ENCODE measurements at regions not wholly inside any gene's neighbourhood (a gene's known extent, or its start where the extent isn't known, plus 50 kb on each side); places are given as distances from the start of the nearest gene placed in this dataset.
"Not testable (repeated sequence)": the region's sequence is repeated elsewhere in the genome, so short reads cannot be mapped to it uniquely, and the experiment has no call there.

DNA sequence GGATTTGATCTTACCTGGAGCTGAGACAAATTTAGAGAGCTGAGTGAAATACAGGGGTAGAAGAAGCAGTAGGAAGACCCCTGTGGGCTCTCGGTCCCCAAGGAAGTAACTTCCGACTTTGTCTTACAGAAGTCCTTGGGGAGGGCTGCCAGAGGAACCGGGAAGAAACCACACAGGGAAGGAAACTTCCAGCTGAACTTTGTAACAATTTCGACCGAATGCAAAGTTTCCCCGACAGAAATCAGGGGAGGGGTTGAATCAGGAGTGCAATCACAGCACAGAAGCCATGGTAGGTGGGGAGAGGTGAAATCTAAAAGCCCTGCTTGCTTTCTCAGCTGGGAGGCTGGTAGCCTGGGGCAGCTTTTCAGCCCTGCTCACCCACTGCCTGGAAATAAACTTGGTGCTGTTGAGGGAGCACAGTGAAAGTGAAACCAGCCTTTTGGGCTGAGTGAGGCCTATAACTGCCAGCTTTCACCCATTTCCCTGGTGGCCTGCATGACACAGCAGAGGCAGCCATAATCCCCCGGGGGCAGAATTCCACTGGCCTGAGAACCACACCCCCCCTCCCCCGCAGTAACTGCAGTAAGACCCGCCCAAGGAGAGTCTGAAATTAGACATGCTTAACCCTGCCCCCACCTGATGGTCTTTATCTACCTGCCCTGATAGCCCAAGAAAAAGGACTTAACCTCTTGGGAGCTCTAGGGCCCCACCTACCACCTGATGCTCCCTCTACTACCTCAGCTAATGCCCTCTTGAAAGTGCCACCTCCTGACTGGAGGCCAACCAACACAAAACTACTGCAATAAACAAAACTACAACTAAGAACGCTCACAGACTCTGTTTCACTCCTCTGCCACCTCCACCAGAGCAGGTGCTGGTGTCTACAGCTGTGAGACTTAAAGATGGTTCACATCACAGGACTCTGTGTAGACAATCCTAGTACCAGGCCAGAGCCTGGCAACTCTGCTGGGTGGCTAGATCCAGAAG is 248.2 kb downstream of the PARM1 start:
- H3K4me1 ChIP-seq (ENCODE audit: insufficient read depth, low read length) = no peaks in the 10 kb centered on the region
- H3K27me3 ChIP-seq (ENCODE audit: insufficient read depth, low read length) = no peaks in the 10 kb centered on the region
- H3K9ac ChIP-seq (ENCODE audit: low read depth, low read length) = no peak overlapping the region
- H3K4me3 ChIP-seq (ENCODE audit: low read length) = no peak overlapping the region
- peak overlapping the region; percentile 58; the same call in 1 of the 2 replicates for H3K27ac ChIP-seq (ENCODE audit: low read depth, low read length)
- H3K36me3 ChIP-seq (ENCODE audit: insufficient read depth, low read length) = no peaks in the 10 kb centered on the region
- WGBS = 82% methylated on average over 10 of the region's 10 CpGs
- no peaks in the 10 kb centered on the region for H3K9me3 ChIP-seq (ENCODE audit: insufficient read depth, low read depth, low read length)

DNA sequence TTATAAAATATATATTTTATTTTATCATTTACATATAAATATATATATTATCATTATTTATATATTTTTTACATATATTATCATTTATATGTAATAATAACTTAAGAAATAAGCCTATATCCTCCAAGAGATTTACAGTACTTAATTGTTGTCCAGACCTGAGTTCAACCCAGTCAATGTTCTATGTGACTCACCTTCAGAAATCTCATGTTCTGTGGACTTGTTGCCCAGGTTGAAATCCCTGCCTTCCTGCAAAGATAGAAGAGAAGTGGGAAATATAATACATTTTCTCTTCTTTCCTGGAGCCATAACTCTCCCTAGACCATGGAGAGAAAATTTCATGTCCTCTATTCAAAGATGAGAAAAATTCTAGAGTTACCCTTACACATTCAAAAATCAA is 247.3 kb downstream of the PARM1 start:
- H3K36me3 ChIP-seq (ENCODE audit: insufficient read depth, low read length) = no peaks in the 10 kb centered on the region
- no peak overlapping the region for H3K9ac ChIP-seq (ENCODE audit: low read depth, low read length)
- no peaks in the 10 kb centered on the region for H3K27me3 ChIP-seq (ENCODE audit: insufficient read depth, low read length)
- H3K4me1 ChIP-seq (ENCODE audit: insufficient read depth, low read length) = no peaks in the 10 kb centered on the region
- H3K4me3 ChIP-seq (ENCODE audit: low read length) = no peak overlapping the region
- H3K27ac ChIP-seq (ENCODE audit: low read depth, low read length) = no peak overlapping the region
- H3K9me3 ChIP-seq (ENCODE audit: insufficient read depth, low read depth, low read length) = no peaks in the 10 kb centered on the region

DNA sequence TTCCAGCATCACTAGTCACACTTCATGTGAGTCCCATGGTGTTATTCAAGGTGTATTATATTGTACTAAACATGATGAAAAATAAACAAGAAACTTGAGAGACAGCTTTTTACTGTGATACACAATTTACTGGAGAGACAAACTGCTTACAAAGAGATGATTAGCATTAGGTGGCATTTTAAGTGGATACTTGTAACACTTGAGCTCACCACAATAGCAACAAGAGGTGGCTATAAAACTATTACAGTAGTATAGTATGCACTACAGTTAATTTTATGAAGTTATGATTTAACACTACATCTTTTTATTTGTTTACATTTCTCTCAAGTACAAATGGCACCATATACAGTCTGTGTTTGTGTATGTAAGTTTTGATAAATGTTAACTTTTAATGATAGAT is 246.6 kb downstream of the PARM1 start:
- no peak overlapping the region for H3K27ac ChIP-seq (ENCODE audit: low read depth, low read length)
- H3K9me3 ChIP-seq (ENCODE audit: insufficient read depth, low read depth, low read length) = no peaks in the 10 kb centered on the region
- no peaks in the 10 kb centered on the region for H3K4me1 ChIP-seq (ENCODE audit: insufficient read depth, low read length)
- H3K36me3 ChIP-seq (ENCODE audit: insufficient read depth, low read length) = no peaks in the 10 kb centered on the region
- H3K27me3 ChIP-seq (ENCODE audit: insufficient read depth, low read length) = no peaks in the 10 kb centered on the region
- H3K9ac ChIP-seq (ENCODE audit: low read depth, low read length) = no peak overlapping the region
- H3K4me3 ChIP-seq (ENCODE audit: low read length) = no peak overlapping the region

DNA sequence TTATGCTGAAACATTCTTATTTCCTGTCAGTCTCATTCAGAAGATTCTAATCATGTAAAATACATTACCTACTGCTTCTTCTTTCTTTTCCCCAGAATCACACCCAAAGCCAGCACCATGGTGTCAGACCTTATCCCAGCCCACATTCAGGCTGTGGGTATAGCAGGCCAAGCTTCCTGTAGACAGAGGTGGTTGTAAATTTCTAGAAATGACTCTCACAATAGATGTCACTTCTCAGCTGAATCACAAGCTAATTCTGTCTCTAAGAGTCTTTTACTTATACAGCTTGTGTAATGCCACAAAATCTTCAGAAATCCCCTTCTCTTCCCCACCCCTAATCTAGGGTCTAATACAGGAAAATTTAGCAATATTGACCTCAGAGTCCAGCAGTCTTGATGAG is 239.6 kb downstream of the PARM1 start:
- H3K4me3 ChIP-seq (ENCODE audit: low read length) = no peak overlapping the region
- no peak overlapping the region for H3K9ac ChIP-seq (ENCODE audit: low read depth, low read length)
- no peaks in the 10 kb centered on the region for H3K27me3 ChIP-seq (ENCODE audit: insufficient read depth, low read length)
- H3K36me3 ChIP-seq (ENCODE audit: insufficient read depth, low read length) = no peaks in the 10 kb centered on the region
- H3K27ac ChIP-seq (ENCODE audit: low read depth, low read length) = no peak overlapping the region
- H3K4me1 ChIP-seq (ENCODE audit: insufficient read depth, low read length) = peaks cover 20% of the 10 kb centered on the region
- no peaks in the 10 kb centered on the region for H3K9me3 ChIP-seq (ENCODE audit: insufficient read depth, low read depth, low read length)

DNA sequence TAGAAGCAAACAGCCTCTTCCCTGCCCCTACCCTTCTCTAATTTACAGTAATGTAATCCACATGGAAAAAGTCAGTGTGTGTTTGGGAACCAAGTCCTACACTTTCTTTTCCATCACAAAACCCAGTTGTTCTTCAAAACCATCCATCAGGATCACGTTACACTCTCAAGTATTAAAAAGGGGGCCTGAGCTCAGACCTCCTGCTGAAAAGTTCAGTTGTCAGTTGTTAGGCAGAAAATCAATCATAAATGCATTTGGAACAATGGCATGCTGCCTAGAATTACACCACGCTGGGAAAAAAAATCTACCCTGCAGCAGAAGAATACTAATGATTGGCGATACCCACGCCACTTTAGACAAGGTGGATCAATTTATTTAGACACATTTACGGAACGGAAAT is 236.5 kb downstream of the PARM1 start:
- H3K4me3 ChIP-seq (ENCODE audit: low read length) = no peak overlapping the region
- WGBS = 81% methylated on average over 6 of the region's 6 CpGs
- peaks cover 23% of the 10 kb centered on the region for H3K4me1 ChIP-seq (ENCODE audit: insufficient read depth, low read length)

DNA sequence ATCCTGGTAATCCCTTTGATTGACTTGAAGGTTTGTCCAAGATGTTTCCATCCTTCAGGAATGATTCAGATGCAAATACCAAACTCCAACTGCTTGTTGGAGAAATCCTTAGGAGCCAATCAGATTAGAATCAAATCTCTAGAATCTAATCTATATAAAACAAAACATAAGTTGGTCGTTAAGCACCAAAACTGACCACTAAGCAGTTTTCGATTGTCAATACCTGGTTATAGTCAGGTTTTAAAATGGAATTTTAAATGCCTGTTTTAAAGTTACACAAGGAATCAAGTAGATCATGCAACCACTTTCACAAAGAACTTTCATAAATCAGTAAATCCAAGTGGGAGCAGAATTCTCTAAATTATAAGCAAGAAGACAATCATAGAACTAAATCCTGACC is 236.1 kb downstream of the PARM1 start:
- no peaks in the 10 kb centered on the region for H3K36me3 ChIP-seq (ENCODE audit: insufficient read depth, low read length)
- no peaks in the 10 kb centered on the region for H3K27me3 ChIP-seq (ENCODE audit: insufficient read depth, low read length)
- H3K9ac ChIP-seq (ENCODE audit: low read depth, low read length) = no peak overlapping the region
- no peak overlapping the region for H3K4me3 ChIP-seq (ENCODE audit: low read length)
- H3K27ac ChIP-seq (ENCODE audit: low read depth, low read length) = peak overlapping the region; percentile 68; the same call in 1 of the 2 replicates
- no peaks in the 10 kb centered on the region for H3K9me3 ChIP-seq (ENCODE audit: insufficient read depth, low read depth, low read length)
- H3K4me1 ChIP-seq (ENCODE audit: insufficient read depth, low read length) = peaks cover 23% of the 10 kb centered on the region
- 77% methylated on average over 2 of the region's 2 CpGs for WGBS

More for the DNA sequence above, 236.5 kb downstream of the PARM1 start:
- Histone ChIP-seq H3K27ac (ENCODE audit: low read depth, low read length) (peak overlapping the region; percentile 68; the same call in 1 of the 2 replicates), H3K27me3 (ENCODE audit: insufficient read depth, low read length) (no peaks in the 10 kb centered on the region), H3K9me3 (ENCODE audit: insufficient read depth, low read depth, low read length) (no peaks in the 10 kb centered on the region), H3K9ac (ENCODE audit: low read depth, low read length) (no peak overlapping the region), H3K36me3 (ENCODE audit: insufficient read depth, low read length) (no peaks in the 10 kb centered on the region)

DNA sequence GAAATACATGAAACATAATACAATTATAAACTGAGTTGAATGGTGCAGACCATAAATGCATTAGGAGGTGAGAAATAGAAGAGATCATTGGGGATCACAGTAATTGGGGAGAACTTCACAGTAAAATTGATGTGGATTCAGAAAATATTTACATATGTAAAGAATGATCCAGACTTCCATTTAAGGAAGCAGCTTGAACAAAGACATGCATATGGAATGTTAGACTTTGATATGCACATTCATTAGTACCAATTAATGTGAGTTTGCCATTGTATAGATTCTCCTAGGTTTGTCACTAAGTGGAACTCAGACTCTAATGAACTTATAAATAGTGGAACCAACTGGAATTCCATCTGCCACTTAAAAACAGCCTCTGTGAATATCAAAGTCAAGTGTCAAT is 235.6 kb downstream of the PARM1 start:
- Histone ChIP-seq H3K27ac (ENCODE audit: low read depth, low read length) (peak overlapping the region; percentile 68; the same call in 1 of the 2 replicates), H3K4me3 (ENCODE audit: low read length) (no peak overlapping the region), H3K36me3 (ENCODE audit: insufficient read depth, low read length) (no peaks in the 10 kb centered on the region), H3K4me1 (ENCODE audit: insufficient read depth, low read length) (peaks cover 23% of the 10 kb centered on the region), H3K27me3 (ENCODE audit: insufficient read depth, low read length) (no peaks in the 10 kb centered on the region), H3K9ac (ENCODE audit: low read depth, low read length) (no peak overlapping the region), H3K9me3 (ENCODE audit: insufficient read depth, low read depth, low read length) (no peaks in the 10 kb centered on the region)

DNA sequence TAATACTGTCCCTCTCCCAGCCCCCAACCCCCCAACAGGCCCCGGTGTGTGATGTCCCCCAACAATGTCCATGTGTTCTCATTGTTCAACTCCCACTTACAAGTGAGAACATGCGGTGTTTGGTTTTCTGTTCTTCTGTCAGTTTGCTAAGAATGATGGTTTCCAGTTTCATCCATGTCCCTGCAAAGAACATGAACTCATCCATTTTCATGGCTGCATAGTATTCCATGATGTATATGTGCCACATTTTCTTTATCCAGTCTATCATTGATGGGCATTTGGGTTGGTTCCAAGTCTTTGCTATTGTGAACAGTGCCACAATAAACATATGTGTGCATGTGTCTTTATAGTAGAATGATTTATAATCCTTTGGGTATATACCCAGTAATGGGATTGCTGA is 232.2 kb downstream of the PARM1 start:
- H3K27ac ChIP-seq (ENCODE audit: low read depth, low read length); H3K36me3 ChIP-seq (ENCODE audit: insufficient read depth, low read length); H3K4me3 ChIP-seq (ENCODE audit: low read length); H3K27me3 ChIP-seq (ENCODE audit: insufficient read depth, low read length); H3K9me3 ChIP-seq (ENCODE audit: insufficient read depth, low read depth, low read length); H3K9ac ChIP-seq (ENCODE audit: low read depth, low read length): not testable (repeated sequence)
- WGBS = 79% methylated on average over 2 of the region's 2 CpGs
- H3K4me1 ChIP-seq (ENCODE audit: insufficient read depth, low read length) = peaks cover 23% of the 10 kb centered on the region

DNA sequence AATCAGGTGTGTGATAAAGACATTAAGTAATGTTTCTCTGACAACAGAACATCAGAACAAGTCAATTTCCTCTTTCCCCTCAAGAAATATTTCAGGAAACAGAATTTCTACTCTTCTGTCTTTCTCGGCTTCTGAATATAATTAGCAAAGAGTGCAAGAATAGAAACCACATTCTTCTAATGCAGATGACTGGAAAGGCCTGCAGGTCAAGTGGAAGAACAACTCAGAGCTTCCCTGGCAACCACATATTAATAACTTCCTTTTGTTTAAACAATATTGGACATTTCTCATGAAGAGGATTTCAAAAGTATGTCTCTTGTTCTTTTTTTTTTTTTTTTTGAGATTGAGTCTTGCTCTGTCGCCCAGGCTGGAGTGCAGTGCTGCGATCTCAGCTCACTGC is 225.5 kb downstream of the PARM1 start:
- Histone ChIP-seq H3K36me3 (ENCODE audit: insufficient read depth, low read length) (no peaks in the 10 kb centered on the region), H3K9me3 (ENCODE audit: insufficient read depth, low read depth, low read length) (peaks cover 8% of the 10 kb centered on the region; the same call in 1 of the 2 replicates), H3K4me3 (ENCODE audit: low read length) (no peak overlapping the region), H3K4me1 (ENCODE audit: insufficient read depth, low read length) (no peaks in the 10 kb centered on the region), H3K27ac (ENCODE audit: low read depth, low read length) (no peak overlapping the region), H3K27me3 (ENCODE audit: insufficient read depth, low read length) (no peaks in the 10 kb centered on the region), H3K9ac (ENCODE audit: low read depth, low read length) (no peak overlapping the region)
- WGBS = 95% methylated on average over 3 of the region's 3 CpGs

DNA sequence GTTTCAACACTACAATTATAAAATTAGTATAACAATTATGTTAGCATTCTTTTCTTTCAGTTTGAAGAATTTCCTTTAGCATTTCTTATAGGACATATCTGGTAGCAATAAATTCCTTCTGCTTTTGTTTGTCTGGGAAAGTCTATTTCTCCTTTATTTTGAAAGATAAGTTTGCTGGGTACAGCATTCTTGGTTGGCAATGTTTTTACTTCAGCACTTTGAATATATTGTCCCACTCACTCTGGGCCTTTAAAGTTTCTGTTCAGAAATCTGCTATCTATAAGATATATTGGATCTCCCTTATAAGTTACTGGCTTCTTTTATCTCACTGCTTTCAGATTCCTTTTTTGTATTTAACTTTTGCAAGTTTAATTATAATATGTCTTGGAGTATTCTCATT is 222.1 kb downstream of the PARM1 start:
- H3K27ac ChIP-seq (ENCODE audit: low read depth, low read length) = no peak overlapping the region
- no peak overlapping the region for H3K4me3 ChIP-seq (ENCODE audit: low read length)
- H3K9me3 ChIP-seq (ENCODE audit: insufficient read depth, low read depth, low read length) = peaks cover 8% of the 10 kb centered on the region; the same call in 1 of the 2 replicates
- H3K27me3 ChIP-seq (ENCODE audit: insufficient read depth, low read length) = no peaks in the 10 kb centered on the region
- H3K9ac ChIP-seq (ENCODE audit: low read depth, low read length) = no peak overlapping the region
- no peaks in the 10 kb centered on the region for H3K4me1 ChIP-seq (ENCODE audit: insufficient read depth, low read length)
- no peaks in the 10 kb centered on the region for H3K36me3 ChIP-seq (ENCODE audit: insufficient read depth, low read length)

DNA sequence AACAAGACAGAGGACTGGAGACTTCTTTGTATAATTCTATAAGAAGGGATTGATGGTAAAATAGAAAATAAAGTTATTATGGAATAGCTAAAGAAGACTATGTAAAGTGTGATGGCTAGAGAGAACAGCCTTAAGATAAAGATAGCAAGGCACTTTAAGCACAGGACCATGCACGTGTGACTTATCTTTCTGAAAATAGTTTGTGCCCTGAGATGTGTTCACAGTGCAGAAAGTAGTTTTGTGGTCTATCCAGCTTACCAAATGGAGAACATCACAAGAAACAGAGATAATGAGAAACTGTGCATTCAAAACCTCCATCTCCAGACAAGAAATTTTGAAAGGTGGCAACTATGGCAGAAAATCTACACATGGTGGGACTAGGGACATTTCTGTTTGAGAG is 213.3 kb downstream of the PARM1 start:
- H3K27me3 ChIP-seq (ENCODE audit: insufficient read depth, low read length) = no peaks in the 10 kb centered on the region
- 0 out of 2 replicates have a peak, but pooled peaks cover 3% of the 10 kb centered on the region for H3K4me1 ChIP-seq (ENCODE audit: insufficient read depth, low read length)
- H3K9ac ChIP-seq (ENCODE audit: low read depth, low read length) = no peak overlapping the region
- H3K36me3 ChIP-seq (ENCODE audit: insufficient read depth, low read length) = no peaks in the 10 kb centered on the region
- H3K9me3 ChIP-seq (ENCODE audit: insufficient read depth, low read depth, low read length) = no peaks in the 10 kb centered on the region
- H3K4me3 ChIP-seq (ENCODE audit: low read length) = no peak overlapping the region
- WGBS = 100% methylated on average over 1 of the region's 1 CpG
- H3K27ac ChIP-seq (ENCODE audit: low read depth, low read length) = no peak overlapping the region

Measured in HUES64 (cell line).